Germinal center (tissue), 1 donor: ENCODE measurements at regions not wholly inside any gene's neighbourhood (a gene's known extent, or its start where the extent isn't known, plus 50 kb on each side); places are given as distances from the start of the nearest gene placed in this dataset.

ENCODE experiments used
- DNase-seq: peaks from one replicate; pipeline ENCODE4 v3.0.0; 2012; ENCODE audit warnings: mixed read lengths, low spot score

GRCh38 chr9:115254287-115255180 lies 136.6 kb upstream of the TNC start:
- DNase-seq, result no peak

GRCh38 chr9:115261656-115262081 lies 143.7 kb upstream of the TNC start:
- DNase-seq, result no peak

- DNase-seq, result no peak
Measured at GRCh38 chr9:115262477-115262876, 144.5 kb upstream of the TNC start.

GRCh38 chr9:115262952-115263351 lies 145.0 kb upstream of the TNC start:
- DNase-seq, result no peak

GRCh38 chr9:115263371-115264075 lies 145.6 kb upstream of the TNC start:
- DNase-seq, result no peak

- DNase-seq, result no peak
Measured at GRCh38 chr9:115264313-115264712, 146.4 kb upstream of the TNC start.

GRCh38 chr9:115267790-115268189 lies 149.8 kb upstream of the TNC start:
- no peak for DNase-seq

- DNase-seq, result no peak
Measured at GRCh38 chr9:115275753-115276152, 157.8 kb upstream of the TNC start.

- no peak for DNase-seq
Measured at GRCh38 chr9:115276621-115277020, 158.7 kb upstream of the TNC start.

GRCh38 chr9:115277301-115277700 lies 159.3 kb upstream of the TNC start:
- DNase-seq, result no peak

- DNase-seq, result no peak
Measured at GRCh38 chr9:115278326-115279035, 160.5 kb upstream of the TNC start.

- no peak for DNase-seq
Measured at GRCh38 chr9:115283395-115283794, 165.4 kb upstream of the TNC start.

- no peak for DNase-seq
Measured at GRCh38 chr9:115285836-115286235, 167.9 kb upstream of the TNC start.

- DNase-seq, result no peak
Measured at GRCh38 chr9:115286411-115286810, 168.5 kb upstream of the TNC start.

- DNase-seq, result no peak
Measured at GRCh38 chr9:115289757-115290208, 171.8 kb upstream of the TNC start.

GRCh38 chr9:115291841-115292240 lies 173.9 kb upstream of the TNC start:
- no peak for DNase-seq

GRCh38 chr9:115292584-115293279 lies 174.8 kb upstream of the TNC start:
- DNase-seq, result no peak

GRCh38 chr9:115295734-115296133 lies 177.8 kb upstream of the TNC start:
- DNase-seq, result no peak

GRCh38 chr9:115296831-115297565 lies 179.0 kb upstream of the TNC start:
- no peak for DNase-seq

GRCh38 chr9:115300116-115300515 lies 182.2 kb upstream of the TNC start:
- DNase-seq, result no peak

- no peak for DNase-seq
Measured at GRCh38 chr9:115300874-115301273, 182.9 kb upstream of the TNC start.
